ENCODE measurements at regions not wholly inside any gene's neighbourhood (a gene's known extent, or its start where the extent isn't known, plus 50 kb on each side); places are given as distances from the start of the nearest gene placed in this dataset.
"Not testable (repeated sequence)": the region's sequence is repeated elsewhere in the genome, so short reads cannot be mapped to it uniquely, and the experiment has no call there.

GRCh38 chr2:107136733-107137132, 250.8 kb upstream of the ST6GAL2 start (continued):
- no peak for TF ChIP-seq NANOG (IDR thresholded peaks at IDR 0.05; ENCODE audit: borderline replicate concordance)
- TF ChIP-seq ETS1 (IDR thresholded peaks at IDR 0.05), result no peak
- TF ChIP-seq, protein P1, sequence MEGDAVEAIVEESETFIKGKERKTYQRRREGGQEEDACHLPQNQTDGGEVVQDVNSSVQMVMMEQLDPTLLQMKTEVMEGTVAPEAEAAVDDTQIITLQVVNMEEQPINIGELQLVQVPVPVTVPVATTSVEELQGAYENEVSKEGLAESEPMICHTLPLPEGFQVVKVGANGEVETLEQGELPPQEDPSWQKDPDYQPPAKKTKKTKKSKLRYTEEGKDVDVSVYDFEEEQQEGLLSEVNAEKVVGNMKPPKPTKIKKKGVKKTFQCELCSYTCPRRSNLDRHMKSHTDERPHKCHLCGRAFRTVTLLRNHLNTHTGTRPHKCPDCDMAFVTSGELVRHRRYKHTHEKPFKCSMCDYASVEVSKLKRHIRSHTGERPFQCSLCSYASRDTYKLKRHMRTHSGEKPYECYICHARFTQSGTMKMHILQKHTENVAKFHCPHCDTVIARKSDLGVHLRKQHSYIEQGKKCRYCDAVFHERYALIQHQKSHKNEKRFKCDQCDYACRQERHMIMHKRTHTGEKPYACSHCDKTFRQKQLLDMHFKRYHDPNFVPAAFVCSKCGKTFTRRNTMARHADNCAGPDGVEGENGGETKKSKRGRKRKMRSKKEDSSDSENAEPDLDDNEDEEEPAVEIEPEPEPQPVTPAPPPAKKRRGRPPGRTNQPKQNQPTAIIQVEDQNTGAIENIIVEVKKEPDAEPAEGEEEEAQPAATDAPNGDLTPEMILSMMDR (conservative IDR thresholded peaks at IDR 0.05; ENCODE audit: low read depth in 2 of 2), result no peak
- TF ChIP-seq, protein P2, sequence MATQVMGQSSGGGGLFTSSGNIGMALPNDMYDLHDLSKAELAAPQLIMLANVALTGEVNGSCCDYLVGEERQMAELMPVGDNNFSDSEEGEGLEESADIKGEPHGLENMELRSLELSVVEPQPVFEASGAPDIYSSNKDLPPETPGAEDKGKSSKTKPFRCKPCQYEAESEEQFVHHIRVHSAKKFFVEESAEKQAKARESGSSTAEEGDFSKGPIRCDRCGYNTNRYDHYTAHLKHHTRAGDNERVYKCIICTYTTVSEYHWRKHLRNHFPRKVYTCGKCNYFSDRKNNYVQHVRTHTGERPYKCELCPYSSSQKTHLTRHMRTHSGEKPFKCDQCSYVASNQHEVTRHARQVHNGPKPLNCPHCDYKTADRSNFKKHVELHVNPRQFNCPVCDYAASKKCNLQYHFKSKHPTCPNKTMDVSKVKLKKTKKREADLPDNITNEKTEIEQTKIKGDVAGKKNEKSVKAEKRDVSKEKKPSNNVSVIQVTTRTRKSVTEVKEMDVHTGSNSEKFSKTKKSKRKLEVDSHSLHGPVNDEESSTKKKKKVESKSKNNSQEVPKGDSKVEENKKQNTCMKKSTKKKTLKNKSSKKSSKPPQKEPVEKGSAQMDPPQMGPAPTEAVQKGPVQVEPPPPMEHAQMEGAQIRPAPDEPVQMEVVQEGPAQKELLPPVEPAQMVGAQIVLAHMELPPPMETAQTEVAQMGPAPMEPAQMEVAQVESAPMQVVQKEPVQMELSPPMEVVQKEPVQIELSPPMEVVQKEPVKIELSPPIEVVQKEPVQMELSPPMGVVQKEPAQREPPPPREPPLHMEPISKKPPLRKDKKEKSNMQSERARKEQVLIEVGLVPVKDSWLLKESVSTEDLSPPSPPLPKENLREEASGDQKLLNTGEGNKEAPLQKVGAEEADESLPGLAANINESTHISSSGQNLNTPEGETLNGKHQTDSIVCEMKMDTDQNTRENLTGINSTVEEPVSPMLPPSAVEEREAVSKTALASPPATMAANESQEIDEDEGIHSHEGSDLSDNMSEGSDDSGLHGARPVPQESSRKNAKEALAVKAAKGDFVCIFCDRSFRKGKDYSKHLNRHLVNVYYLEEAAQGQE (IDR thresholded peaks at IDR 0.05; ENCODE audit: unreplicated experiment), result no peak

- Histone ChIP-seq H3K4me3 (no peak overlapping the region), H2AFZ (no peak overlapping the region), H4K20me1 (replicated peaks; ENCODE audit: insufficient read depth) (no peaks in the 10 kb centered on the region), H3K79me2 (replicated peaks; ENCODE audit: insufficient read depth) (no peaks in the 10 kb centered on the region), H3K27me3 (ENCODE audit: insufficient read depth) (no peaks in the 10 kb centered on the region), H3K9me2 (ENCODE audit: insufficient read depth) (no peaks in the 10 kb centered on the region), H3K4me2 (no peak overlapping the region), H3F3A (replicated peaks; ENCODE audit: low read depth) (no peaks in the 10 kb centered on the region), H3K4me1 (ENCODE audit: insufficient read depth) (no peaks in the 10 kb centered on the region), H3K36me3 (ENCODE audit: insufficient read depth) (no peaks in the 10 kb centered on the region), H3K27ac (ENCODE audit: low read depth) (no peak overlapping the region)
- no peaks in the 10 kb centered on the region for H3K27me3 Mint-ChIP-seq (ENCODE audit: insufficient read depth, low read depth, poor library complexity)
- ATAC-seq, result no peak
- H3K36me3 Mint-ChIP-seq (ENCODE audit: low read depth), result 0 out of 3 replicates have a peak, but pooled peaks cover 4% of the 10 kb centered on the region
- no peak overlapping the region for H3K27ac Mint-ChIP-seq
- H3K4me1 Mint-ChIP-seq, result no peaks in the 10 kb centered on the region
- DNase-seq (ENCODE audit: low spot score), result no peak
- H3K4me3 Mint-ChIP-seq, result no peak overlapping the region
- H3K9me3 Mint-ChIP-seq, result peaks cover 13% of the 10 kb centered on the region
- TF ChIP-seq NANOG (IDR thresholded peaks at IDR 0.05; ENCODE audit: borderline replicate concordance) (no peak), ZNF331 (CRISPR knock-in tag; IDR thresholded peaks at IDR 0.05; ENCODE audit: low read depth) (no peak)
Observed at GRCh38 chr2:107137706-107138105, 251.7 kb upstream of the ST6GAL2 start.

DNA sequence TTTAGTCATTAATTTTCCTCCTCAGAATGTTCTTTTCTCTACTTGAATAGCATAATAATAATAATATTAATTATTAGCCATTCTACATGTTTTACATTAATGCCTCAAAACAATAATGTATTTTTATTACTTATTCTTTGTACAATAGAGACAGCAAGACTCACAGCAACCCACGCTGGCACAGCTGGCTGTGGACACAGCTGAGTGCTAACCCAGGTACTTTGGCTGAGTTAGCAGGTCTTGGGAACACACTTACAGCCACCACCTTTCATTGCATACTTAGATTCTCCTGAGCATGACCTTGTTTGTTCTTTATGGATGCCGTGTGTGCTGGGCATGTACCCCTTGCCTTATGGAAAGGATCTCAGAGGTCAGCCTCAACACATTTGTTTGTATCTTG, 260.2 kb upstream of the ST6GAL2 start:
- TF ChIP-seq JUNB (IDR thresholded peaks at IDR 0.05; ENCODE audit: unreplicated experiment), result no peak
- H3K27ac ChIP-seq (ENCODE audit: low read depth), result no peak overlapping the region
- H3K27ac Mint-ChIP-seq, result no peak overlapping the region
- no peak for DNase-seq (ENCODE audit: low spot score)
- no peaks in the 10 kb centered on the region for H3K27me3 ChIP-seq (ENCODE audit: insufficient read depth)
- H2AFZ ChIP-seq, result no peak overlapping the region
- no peaks in the 10 kb centered on the region for H3K79me2 ChIP-seq (replicated peaks; ENCODE audit: insufficient read depth)
- no peaks in the 10 kb centered on the region for H3K4me1 ChIP-seq (ENCODE audit: insufficient read depth)
- no peaks in the 10 kb centered on the region for H3F3A ChIP-seq (replicated peaks; ENCODE audit: low read depth)
- no peaks in the 10 kb centered on the region for H3K4me1 Mint-ChIP-seq
- no peak overlapping the region for H3K4me3 Mint-ChIP-seq
- no peak for ATAC-seq
- no peaks in the 10 kb centered on the region for H3K36me3 ChIP-seq (ENCODE audit: insufficient read depth)
- H4K20me1 ChIP-seq (replicated peaks; ENCODE audit: insufficient read depth), result no peaks in the 10 kb centered on the region
- H3K4me3 ChIP-seq, result no peak overlapping the region
- H3K4me2 ChIP-seq, result no peak overlapping the region
- H3K27me3 Mint-ChIP-seq (ENCODE audit: insufficient read depth, low read depth, poor library complexity), result no peaks in the 10 kb centered on the region
- 0 out of 2 replicates have a peak, but pooled peaks cover 3% of the 10 kb centered on the region for H3K9me2 ChIP-seq (ENCODE audit: insufficient read depth)
- H3K36me3 Mint-ChIP-seq (ENCODE audit: low read depth), result peaks cover 25% of the 10 kb centered on the region; the same call in 2 of the 3 replicates
- peaks cover 42% of the 10 kb centered on the region for H3K9me3 Mint-ChIP-seq

DNA sequence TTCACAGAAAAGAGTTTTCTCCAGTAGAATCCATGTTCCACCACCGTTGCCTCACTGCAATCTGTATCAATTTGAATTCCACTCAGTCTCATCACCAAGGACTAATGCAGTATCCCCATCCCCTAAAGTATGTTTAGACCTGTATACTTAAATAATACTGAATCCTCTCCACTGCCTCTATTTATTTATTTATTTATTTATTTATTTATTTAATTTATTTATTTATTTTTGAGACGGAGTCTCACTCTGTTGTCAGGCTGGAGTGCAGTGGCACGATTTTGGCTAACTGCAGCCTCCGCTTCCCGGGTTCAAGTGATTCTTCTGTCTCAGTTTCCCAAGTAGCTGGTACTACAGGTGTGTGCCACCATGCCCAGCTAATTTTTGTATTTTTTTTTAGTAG, 260.7 kb upstream of the ST6GAL2 start:
- H3K27ac Mint-ChIP-seq; H3K27ac ChIP-seq (ENCODE audit: low read depth); H3K4me3 Mint-ChIP-seq; H3K36me3 ChIP-seq (ENCODE audit: insufficient read depth); H3K4me3 ChIP-seq; H3F3A ChIP-seq (replicated peaks; ENCODE audit: low read depth); H3K4me1 ChIP-seq (ENCODE audit: insufficient read depth); H3K27me3 ChIP-seq (ENCODE audit: insufficient read depth); H3K4me2 ChIP-seq; ATAC-seq; H3K79me2 ChIP-seq (replicated peaks; ENCODE audit: insufficient read depth); H4K20me1 ChIP-seq (replicated peaks; ENCODE audit: insufficient read depth); H2AFZ ChIP-seq; H3K4me1 Mint-ChIP-seq; H3K9me2 ChIP-seq (ENCODE audit: insufficient read depth); DNase-seq (ENCODE audit: low spot score); H3K27me3 Mint-ChIP-seq (ENCODE audit: insufficient read depth, low read depth, poor library complexity): not testable (repeated sequence)
- Mint-ChIP-seq H3K9me3 (peaks cover 41% of the 10 kb centered on the region), H3K36me3 (ENCODE audit: low read depth) (peaks cover 25% of the 10 kb centered on the region; the same call in 2 of the 3 replicates)
